GM21367 (cell line): ENCODE measurements at regions not wholly inside any gene's neighbourhood (a gene's known extent, or its start where the extent isn't known, plus 50 kb on each side); places are given as distances from the start of the nearest gene placed in this dataset.
"Not testable (repeated sequence)": the region's sequence is repeated elsewhere in the genome, so short reads cannot be mapped to it uniquely, and the experiment has no call there.

Experiments
- ATAC-seq: cut with Tn5 transposase; IDR thresholded peaks from one replicate; pipeline ENCODE4 v1.9.1; 2021; ENCODE audit not compliant: unreplicated experiment

DNA sequence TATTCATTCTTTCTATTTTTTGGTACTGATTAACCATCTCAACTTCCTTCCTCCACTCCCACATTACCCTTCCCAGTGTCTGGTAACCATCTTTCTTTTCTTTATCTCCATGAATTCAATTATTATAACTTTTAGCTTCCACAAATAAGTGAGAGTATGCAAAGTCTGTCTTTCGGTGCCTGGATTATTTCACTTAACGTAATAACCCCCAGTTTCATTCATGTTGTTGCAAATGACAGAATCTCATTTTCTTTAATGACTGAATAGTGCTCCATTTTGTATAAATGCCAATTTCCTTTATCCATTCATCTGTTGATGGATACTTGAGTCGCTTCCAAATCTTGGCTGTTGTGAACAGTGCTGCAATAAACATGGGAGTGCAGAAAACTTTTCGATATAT, 940.4 kb downstream of the GLUD2 start:
- no peak for ATAC-seq

DNA sequence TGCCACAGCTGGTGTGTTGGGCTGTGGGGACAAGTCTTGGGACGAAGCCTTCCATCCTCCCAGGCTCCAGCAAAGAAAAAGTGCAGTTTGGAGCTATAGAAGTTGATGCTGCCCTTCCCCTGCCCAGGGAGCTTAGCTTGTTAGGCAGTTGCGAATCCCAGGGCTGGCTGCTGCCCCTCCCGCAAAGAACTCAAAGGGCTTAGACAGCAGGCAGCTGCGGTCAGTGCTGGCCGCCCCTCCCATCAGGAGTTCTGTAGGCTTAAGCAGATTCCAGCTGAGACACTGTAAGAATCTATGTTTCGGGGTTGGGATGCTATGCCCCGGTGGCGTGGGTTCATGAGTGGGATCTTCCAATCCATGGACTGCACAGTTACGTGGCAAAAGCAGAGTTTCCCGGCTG, 956.7 kb downstream of the GLUD2 start:
- ATAC-seq, result no peak

DNA sequence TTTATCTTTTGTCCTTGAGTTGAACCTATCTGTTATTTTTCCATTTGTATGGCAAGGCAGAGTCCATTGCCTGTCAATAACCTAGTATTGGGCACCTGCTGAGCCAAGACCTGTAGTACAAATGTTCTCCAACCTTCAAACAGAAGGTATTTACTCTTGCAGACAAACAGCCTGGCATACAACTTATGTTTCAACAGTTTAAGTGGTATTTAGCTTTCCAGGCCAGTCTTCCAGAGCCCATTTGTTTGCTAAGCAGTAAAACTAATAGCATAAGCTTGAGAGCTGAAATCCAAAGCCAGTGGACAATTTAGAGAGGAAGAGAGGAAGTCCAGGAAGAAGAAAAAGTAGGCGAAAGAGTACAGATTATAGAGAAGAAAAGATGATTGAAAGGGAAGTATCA, 979.3 kb downstream of the GLUD2 start:
- no peak for ATAC-seq

DNA sequence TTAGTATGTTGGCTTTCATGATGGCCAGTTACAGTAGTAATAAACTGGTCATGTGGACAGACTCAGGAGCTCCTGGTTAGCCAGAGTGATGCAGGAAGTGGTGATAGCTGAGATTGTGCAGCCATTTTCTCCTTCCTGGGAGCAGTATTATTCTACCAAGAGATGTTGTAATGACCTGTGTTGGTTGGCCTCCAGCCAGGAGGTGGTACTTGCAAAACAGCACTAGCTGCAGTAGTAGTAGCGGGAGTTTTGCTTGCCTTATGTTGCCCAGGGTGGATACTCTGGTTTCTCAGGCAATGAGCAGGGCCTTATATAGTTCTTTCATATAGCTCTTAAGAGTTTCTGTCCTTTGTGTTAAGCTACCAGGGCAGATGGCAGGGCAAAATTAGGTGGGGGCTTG, 998.8 kb downstream of the GLUD2 start:
- ATAC-seq, result no peak

DNA sequence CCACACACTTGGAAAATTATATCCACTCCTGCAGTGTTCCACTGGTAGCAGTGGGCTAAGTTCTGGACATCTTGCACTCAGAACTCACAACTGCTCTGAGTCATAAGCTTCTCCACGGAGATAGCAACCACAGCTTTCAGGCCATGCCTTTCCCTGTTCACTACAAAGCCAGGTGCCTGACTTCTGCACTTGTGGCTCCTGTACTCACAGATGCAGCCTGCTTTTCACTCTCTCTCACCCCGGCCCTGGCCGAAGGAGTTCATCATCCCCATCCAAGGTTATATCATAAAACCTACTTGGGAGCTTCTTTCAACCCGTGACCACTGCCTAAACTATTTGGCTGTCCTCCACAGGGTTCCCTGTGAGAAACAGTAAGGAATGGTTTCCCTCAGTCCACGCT, 999.4 kb downstream of the GLUD2 start:
- ATAC-seq, result no peak

DNA sequence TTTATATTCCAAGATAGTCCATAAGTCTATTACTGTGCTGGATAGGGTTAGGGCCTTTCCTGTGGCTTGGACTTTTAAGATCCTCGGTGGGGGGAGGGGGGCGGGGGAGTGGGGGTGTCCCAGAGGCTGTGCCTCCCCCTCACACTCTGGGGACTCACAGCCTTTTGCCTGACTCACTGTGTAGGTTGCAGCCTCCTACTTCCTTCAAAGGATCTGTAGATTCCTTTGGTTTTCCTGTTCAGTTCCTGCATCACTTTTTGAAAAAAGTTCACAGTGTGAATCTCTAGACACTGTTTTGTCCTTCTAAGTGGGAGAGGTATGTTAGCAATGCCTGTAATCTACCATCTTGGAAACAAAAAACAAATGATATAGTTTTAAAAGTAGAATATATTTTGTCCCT, 999.9 kb downstream of the GLUD2 start:
- ATAC-seq, result no peak

DNA sequence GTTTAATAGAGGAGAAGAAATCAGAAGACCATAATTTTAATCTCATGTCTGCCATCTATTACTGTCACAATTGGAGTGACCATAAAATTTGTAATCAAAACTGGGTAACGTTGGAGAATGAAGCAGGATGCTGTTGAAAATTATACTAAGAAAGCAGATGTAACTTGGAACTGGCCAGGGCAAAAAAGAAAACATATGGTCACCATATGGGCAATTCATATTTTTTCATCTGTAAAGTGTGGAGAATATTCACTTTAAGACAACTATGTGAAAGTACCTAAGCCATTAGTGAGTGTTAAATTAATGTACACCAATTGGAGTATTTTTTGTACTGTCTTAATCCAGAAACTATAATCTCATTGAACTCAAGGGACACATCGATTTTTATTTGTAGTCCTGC, 1008.0 kb downstream of the GLUD2 start:
- ATAC-seq, result no peak

DNA sequence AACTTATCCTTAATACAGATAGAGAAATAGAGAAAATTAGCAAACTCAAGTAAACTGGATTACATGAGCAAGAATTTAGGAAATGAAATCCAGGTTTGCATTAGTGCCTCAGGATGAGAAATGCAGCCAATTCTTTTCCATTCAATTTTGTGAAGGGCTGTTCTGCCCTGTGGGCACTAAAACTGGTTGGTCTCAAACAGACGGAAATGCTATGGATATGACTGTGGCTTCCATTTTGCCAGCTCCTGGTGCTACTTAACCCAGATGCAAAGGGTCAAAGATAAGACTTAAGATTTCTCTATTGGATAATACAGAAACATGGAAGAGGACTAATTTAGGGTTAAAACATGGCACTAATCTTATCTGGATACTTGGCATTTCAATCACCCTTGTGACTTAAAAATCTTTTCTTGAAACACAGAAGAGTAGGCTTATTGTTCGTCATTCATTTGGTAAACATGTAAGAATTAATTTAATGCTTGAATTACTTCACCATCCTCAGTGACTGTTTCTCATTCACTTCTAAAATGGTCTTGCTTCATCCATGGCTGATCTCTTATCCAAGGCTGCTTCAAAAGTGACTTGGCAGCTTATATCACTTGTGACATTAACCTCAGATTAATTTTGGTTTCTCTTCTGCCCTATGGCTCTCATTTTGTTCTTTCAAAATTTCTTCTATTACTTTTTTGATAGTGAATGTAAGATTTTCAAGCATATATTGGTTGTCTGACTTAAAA, 1008.7 kb downstream of the GLUD2 start:
- ATAC-seq, result no peak

DNA sequence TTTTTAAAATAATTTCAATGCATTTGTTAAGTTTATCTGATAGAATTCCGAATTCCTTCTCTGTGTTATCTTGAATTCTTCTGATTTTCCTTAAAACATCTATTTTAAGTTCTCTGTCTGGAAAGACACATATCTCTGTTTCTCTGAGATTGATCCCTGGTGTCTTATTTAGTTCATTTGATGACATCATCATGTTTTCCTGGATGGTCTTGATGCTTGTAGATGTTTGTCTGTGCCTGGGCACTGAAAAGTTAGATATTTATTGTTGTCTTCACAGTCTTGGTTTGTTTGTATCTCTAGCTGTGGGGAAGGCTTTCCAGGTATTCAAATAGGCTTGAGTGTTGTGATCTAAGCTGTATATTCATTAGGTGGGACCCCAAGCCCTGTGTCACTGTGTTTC, 1028.8 kb downstream of the GLUD2 start:
- no peak for ATAC-seq

DNA sequence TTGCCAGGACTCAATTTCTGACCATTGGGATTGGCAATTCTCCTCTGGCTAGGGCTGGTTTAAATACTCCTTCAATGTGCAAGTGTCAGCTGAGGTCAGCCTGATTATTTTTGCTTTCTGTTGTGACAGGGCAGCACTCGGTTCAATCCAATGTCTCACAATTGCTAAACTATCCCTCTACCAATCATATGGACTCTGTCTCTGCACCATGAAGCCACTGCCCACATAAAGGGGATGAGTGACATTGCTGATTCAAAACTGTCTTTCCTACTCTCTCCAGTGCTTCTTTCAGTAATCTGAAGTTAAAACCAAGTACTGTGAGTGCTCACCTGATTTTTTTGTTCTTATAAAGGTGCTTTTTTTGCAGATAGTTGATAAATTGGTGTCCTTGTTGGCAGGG, 1030.7 kb downstream of the GLUD2 start:
- no peak for ATAC-seq

DNA sequence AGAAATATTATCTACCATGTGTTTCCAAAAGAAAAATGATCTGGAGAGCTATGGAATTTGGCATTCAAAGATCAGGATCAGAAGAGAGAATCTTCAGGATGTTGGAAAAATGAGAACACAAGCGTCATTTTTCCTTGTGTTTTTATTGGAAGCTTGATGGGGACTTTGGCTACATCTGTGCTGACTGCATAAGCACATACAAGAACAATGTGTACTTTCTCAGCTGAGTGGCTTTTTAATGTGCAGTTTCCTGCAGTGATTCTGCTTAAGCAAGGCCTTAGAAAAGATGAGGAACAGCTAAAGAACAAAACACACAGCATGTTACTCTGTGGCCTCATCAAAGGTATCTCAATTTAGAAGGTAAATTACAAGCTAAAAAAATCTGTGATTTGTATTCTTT, 1039.9 kb downstream of the GLUD2 start:
- ATAC-seq, result no peak

DNA sequence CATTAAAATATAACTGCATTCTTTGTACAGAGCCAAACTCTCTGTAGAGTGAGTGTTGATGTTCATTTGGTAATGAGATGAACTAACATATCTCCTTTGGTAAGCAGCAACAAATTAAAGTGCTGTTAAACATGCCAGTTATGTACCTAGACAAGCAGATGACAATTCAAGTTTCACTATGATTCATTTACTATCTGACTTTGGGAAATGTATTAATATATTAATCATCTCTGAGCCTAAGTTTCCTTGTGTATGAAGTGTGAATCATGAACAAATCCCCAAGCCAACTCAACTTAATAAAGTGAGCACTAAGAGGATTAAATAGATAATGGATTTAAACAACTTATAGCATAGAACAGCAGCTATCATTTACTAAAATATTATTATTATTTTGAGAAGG, 1044.2 kb downstream of the GLUD2 start:
- ATAC-seq, result no peak

DNA sequence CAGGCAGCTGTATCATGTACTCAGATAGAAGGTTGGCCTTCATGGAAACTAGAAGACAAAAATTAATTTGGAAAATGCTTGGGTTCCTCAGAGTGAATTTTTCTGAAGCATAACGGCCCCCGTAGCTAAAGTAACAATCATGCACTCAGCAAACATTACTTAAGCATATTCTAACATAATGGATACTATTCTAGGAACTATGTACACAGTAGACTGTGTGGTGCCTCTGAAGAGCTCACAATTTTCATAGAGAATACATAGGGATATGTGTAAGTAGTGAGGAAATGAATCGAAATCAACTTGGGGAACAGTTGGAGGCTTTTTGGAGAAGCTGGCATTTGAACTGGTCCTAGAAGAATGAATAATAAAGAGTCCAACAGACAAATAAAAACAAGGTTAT, 1045.0 kb downstream of the GLUD2 start:
- ATAC-seq, result no peak

DNA sequence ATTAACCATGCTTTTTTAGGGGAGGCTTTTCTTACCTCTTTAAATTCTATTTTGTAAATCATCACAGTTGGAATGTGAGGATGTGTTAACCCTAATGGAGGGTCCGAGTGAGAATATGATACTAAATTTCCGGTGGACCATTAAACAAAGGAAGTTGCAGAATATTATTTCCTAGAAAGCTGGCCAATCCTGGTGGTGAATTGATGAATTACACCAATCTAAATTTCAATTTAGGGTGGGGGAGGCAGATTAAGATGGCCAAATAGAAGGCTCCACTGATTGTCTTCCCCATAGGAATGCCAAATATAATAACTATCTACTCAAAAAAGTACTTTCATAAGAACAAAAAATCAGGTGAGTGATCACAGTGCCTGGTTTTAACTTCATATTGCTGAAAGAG, 1045.6 kb downstream of the GLUD2 start:
- ATAC-seq, result no peak

DNA sequence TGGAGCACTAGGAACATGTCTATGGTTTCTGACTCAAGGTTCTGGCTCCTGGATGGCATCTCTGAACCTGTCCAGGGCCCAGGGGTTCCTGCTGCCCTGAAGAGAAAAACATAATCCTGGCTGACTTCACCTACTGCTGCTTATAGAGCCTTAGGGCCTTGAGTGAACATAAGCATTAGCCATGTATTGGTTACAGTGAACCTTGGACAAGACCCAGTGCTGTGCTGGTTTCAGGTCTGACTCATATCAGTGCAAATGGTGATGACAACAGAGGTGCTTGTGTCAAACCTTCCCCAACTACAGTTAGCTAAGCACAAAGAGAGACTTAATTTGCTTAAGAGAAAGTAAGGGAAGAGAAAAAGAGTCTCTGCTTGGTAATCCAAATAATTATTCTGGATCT, 1047.2 kb downstream of the GLUD2 start:
- no peak for ATAC-seq

DNA sequence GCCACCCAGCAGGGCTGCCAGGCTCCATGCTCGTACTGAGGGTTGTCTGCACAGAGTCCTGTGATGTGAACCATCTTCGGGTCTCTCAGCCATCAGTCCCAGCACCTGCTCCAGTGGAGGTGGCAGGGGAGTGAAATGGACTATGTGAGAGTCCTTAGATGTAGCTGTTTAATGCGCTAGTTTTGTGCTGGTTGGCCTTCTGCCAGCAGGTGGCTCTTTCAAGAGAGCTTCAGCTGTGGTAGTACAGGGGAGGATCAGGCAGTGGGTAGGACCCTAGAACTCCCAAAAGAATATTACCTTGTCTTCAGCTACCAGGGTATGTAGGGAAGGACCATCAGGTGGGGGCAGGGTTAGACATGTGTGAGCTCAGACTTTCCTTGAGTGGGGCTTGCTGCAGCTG, 1066.0 kb downstream of the GLUD2 start:
- ATAC-seq, result no peak

DNA sequence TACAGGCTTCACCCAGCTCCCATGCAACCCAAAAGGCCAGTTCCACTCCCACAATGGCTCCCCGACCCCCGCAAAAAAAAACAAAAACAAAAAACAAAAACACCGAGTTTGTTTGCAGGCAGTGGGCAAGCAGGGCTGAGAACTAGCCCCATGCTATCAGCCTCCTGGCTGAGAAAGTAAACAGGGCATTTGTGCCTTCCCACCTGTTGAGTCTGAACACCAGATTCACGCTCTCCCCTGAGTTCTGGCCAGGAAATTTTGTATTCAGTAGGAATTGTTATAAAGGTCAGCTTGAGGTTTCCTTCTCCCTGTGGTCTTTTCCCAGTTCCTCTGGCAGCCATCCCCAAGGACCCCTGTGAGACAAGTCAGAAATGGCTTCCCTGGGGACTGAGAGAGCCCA, 1066.5 kb downstream of the GLUD2 start:
- no peak for ATAC-seq

DNA sequence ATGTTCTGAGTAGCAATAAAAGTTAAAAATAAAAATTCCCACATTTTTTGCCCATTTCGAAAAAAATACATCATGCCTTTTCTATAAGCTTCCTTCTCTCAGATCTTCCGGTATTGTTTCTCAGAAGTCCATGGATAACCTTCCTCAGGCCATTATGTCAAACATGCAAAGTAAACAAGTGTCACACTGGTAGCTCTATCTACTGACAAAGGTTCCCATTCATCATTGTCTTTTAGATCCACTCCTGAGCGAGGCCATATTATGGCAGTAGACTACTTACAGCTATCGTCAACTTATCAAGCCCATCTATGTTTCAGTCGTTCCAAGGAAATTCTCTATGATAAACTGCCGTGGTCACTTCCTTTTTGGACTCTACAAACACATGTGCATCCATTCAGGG, 1068.2 kb downstream of the GLUD2 start:
- ATAC-seq, result no peak

DNA sequence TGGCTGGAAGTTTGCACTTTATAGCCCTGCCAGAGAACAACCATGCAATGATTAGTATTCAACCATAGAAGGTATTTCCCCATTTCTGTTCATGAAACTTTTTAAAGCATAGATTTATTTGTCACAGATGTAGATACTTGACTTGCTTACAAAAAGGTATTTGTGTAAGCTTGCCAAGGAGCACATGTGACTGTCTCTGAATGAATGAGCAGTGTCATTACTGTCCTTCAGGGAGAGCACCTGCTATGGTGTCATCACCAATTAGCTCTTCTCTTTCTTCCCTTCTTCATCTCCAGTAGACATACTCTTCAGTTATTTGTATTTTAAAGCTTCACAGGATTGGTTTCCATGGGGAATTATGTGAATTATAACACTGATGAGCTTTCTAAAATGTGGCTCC, 1064.7 kb upstream of the GRIA3 start:
- no peak for ATAC-seq

DNA sequence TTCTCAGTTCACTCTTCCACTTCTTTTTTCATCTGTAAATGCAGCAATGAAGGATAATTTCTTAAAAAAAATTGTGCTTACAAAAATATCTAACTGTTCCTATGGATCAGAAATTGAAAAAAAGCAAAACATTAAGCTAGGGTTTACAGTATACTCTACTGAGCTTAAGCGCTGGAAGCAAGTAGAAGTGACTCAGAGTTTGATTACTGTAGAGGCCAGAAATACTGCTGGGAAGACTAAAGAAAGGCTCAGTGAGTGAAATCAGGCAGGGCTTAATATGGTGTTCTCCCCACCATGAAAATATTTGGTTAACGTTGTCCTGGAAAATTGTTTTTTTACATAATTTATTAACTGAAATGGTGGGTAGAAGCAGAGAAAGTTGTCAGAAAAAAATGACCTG, 1061.8 kb upstream of the GRIA3 start:
- no peak for ATAC-seq

DNA sequence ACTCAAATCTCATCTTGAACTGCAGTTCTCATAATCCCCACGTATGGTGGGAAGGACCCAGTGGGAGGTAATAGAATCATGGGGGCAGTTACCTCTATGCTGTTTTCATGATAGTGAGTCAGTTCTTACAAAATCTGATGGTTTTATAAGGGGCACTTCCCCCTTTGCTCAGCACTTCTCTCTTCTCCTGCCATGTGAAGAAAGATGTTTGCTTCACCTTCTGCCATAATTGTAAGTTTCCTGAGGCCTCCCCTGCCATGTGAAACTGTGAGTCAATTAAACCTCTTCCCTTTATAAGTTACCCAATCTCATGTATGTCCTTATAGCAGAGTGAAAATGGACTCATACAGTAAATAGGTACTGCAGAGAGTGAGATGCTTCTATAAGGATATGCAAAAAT, 1050.6 kb upstream of the GRIA3 start:
- no peak for ATAC-seq

DNA sequence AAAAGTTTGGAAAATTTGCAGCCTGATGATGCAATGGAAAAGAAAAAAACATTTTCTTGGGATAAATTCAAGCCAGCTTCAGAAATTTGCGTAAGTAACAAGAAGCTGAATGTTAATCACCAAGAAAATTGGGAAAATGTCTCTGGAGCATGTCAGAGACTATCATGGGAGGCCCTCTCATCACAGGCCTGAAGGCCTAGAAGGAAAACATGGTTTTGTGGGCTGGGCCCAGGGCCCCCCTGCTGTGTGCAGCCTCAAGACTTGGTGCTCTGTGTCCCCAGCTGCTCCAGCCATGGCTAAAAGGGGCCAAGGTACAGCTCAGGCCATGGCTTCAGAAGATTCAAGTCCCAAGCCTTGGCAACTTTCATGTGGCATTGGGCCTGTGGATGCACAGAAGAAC, 1049.8 kb upstream of the GRIA3 start:
- no peak for ATAC-seq

DNA sequence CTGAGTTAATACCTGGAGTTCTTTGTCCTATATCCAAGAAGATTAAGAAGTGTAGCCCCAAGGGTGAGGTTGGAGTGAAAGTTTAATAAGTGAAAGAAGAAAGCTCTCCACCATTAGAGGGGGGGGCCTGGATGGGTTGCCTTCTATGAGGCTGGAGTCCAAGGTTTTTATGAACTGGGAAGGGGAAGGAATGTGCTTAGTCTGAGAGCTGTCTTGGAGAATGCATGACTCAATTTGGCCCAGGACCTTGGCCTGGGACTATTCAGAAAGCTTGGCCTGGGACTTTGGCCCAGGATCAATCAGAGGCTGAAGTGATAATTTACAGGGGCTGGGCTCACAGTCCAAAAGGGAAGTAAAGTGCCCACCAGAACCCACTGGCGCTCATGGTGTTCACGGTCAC, 1049.0 kb upstream of the GRIA3 start:
- ATAC-seq, result no peak

DNA sequence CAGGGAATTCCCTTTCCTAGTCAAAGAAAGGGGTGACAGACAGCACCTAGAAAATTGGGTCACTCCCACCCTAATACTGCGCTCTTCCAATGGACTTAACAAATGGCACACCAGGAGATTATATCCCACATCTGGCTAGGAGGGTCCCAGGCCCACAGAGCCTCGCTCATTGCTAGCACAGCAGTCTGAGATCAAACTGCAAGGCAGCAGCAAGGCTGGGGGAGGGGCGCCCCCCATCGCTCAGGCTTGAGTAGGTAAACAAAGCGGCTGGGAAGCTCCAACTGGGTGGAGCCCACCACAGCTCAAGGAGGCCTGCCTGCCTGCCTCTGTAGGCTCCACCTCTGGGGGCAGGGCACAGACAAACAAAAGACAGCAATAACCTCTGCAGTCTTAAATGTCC, 1043.9 kb upstream of the GRIA3 start:
- not testable (repeated sequence) for ATAC-seq
